ENCODE measurements at regions not wholly inside any gene's neighbourhood (a gene's known extent, or its start where the extent isn't known, plus 50 kb on each side); places are given as distances from the start of the nearest gene placed in this dataset.

DNA sequence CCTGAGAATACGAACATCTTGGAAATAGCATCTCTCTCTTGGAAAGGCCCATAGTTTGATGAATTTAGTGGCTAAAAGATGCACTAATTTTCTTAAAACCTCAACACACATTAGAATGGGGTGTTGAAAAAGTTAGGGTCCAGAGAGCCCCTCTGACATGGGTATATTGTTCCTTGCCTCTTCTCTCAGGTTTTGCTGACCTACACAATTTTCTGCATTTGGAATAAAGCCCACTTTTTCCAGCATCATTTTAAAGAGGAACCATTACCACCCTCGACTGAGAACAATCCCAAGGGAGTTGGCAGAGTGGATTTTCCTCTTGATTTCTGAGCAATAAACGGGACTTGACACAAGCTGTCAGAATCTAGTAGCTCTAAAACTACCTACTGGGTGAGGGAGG, 156.1 kb downstream of the PMP22 start:
- H3K4me1 ChIP-seq (ENCODE audit: insufficient read depth, low read length) = peaks cover 17% of the 10 kb centered on the region
- no peak overlapping the region for H3K4me3 ChIP-seq (ENCODE audit: low read depth in 1 of 2, low read length in 2 of 2)
- H3K27ac ChIP-seq (ENCODE audit: low read depth, low read length) = no peak overlapping the region
- H3K9me3 ChIP-seq (ENCODE audit: low read length) = no peaks in the 10 kb centered on the region
- no peak overlapping the region for H3K9ac ChIP-seq (ENCODE audit: low read length)
- H3K36me3 ChIP-seq (ENCODE audit: insufficient read depth, low read length) = no peaks in the 10 kb centered on the region
- H3K27me3 ChIP-seq (ENCODE audit: control insufficient read depth in 1 of 2, insufficient read depth in 2 of 2, low read length in 2 of 2) = peaks cover 10 to 14% of the 10 kb centered on the region in 2 donors

DNA sequence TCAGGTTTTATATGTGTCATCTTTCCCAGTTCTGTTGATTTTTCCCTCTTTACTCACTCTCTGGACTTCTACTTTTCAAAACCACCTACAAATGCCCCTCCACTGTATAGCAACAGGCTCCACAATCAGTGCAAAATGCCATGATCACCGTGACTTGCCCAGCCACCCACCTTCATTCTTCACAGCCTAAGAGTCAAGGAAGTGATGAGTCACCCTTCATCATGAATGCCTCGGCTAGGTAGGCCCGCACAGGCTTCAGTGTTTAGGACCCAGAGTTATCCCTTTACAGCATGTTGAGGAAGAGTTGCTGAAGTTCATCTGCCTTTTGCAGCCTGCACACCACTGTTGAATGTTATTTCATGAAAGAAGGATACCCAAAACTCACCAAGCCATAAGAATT, 158.6 kb downstream of the PMP22 start:
- H3K4me1 ChIP-seq (ENCODE audit: insufficient read depth, low read length) = no peaks in the 10 kb centered on the region
- no peaks in the 10 kb centered on the region for H3K9me3 ChIP-seq (ENCODE audit: low read length)
- no peak overlapping the region for H3K27ac ChIP-seq (ENCODE audit: low read depth, low read length)
- H3K9ac ChIP-seq (ENCODE audit: low read length) = no peak overlapping the region
- H3K27me3 ChIP-seq (ENCODE audit: control insufficient read depth in 1 of 2, insufficient read depth in 2 of 2, low read length in 2 of 2) = peaks cover 10 to 17% of the 10 kb centered on the region in 2 donors
- no peak overlapping the region for H3K4me3 ChIP-seq (ENCODE audit: low read depth in 1 of 2, low read length in 2 of 2)
- no peaks in the 10 kb centered on the region for H3K36me3 ChIP-seq (ENCODE audit: insufficient read depth, low read length)

DNA sequence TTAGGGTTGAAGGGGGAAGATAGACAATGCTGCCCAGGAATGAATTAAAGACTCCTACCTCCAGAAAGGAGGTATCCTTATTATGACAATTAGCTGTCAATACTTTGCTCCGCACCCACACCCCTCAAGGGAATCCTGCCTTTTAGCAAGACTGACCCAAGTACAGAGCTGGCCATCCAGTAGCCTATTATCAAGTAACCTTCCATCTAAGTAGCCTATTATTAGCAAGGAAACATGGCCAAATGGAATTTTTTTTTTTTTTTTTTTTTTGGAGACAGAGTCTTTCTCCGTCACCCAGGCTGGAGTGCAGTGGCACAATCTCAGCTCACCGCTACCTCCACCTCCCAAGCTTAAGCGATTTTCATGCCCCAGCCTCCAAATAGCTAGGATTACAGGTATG, 161.3 kb downstream of the PMP22 start:
- no peaks in the 10 kb centered on the region for H3K36me3 ChIP-seq (ENCODE audit: insufficient read depth, low read length)
- H3K27me3 ChIP-seq (ENCODE audit: control insufficient read depth in 1 of 2, insufficient read depth in 2 of 2, low read length in 2 of 2) = peaks cover 0 to 12% of the 10 kb centered on the region in 2 donors
- no peak overlapping the region for H3K9ac ChIP-seq (ENCODE audit: low read length)
- H3K27ac ChIP-seq (ENCODE audit: low read depth, low read length) = no peak overlapping the region
- no peaks in the 10 kb centered on the region for H3K4me1 ChIP-seq (ENCODE audit: insufficient read depth, low read length)
- no peak overlapping the region for H3K4me3 ChIP-seq (ENCODE audit: low read depth in 1 of 2, low read length in 2 of 2)
- no peaks in the 10 kb centered on the region for H3K9me3 ChIP-seq (ENCODE audit: low read length)

GRCh38 chr17:15101175-15101574, 164.0 kb downstream of the PMP22 start:
- peaks cover 0 to 12% of the 10 kb centered on the region in 2 donors for H3K27me3 ChIP-seq (ENCODE audit: control insufficient read depth in 1 of 2, insufficient read depth in 2 of 2, low read length in 2 of 2)
- no peak overlapping the region for H3K9ac ChIP-seq (ENCODE audit: low read length)
- no peak overlapping the region for H3K27ac ChIP-seq (ENCODE audit: low read depth, low read length)
- H3K4me1 ChIP-seq (ENCODE audit: insufficient read depth, low read length) = no peaks in the 10 kb centered on the region
- H3K4me3 ChIP-seq (ENCODE audit: low read depth in 1 of 2, low read length in 2 of 2) = no peak overlapping the region
- H3K9me3 ChIP-seq (ENCODE audit: low read length) = no peaks in the 10 kb centered on the region
- H3K36me3 ChIP-seq (ENCODE audit: insufficient read depth, low read length) = no peaks in the 10 kb centered on the region

- Histone ChIP-seq H3K9me3 (ENCODE audit: low read length) (no peaks in the 10 kb centered on the region), H3K9ac (ENCODE audit: low read length) (no peak overlapping the region), H3K27ac (ENCODE audit: low read depth, low read length) (no peak overlapping the region), H3K4me1 (ENCODE audit: insufficient read depth, low read length) (no peaks in the 10 kb centered on the region), H3K4me3 (ENCODE audit: low read depth in 1 of 2, low read length in 2 of 2) (no peak overlapping the region), H3K27me3 (ENCODE audit: control insufficient read depth in 1 of 2, insufficient read depth in 2 of 2, low read length in 2 of 2) (no peaks in the 10 kb centered on the region), H3K36me3 (ENCODE audit: insufficient read depth, low read length) (no peaks in the 10 kb centered on the region)
Observed at GRCh38 chr17:15096511-15096910, 168.6 kb downstream of the PMP22 start.

- H3K4me3 ChIP-seq (ENCODE audit: low read depth in 1 of 2, low read length in 2 of 2) = no peak overlapping the region
- no peaks in the 10 kb centered on the region for H3K4me1 ChIP-seq (ENCODE audit: insufficient read depth, low read length)
- H3K9ac ChIP-seq (ENCODE audit: low read length) = no peak overlapping the region
- H3K27ac ChIP-seq (ENCODE audit: low read depth, low read length) = no peak overlapping the region
- no peaks in the 10 kb centered on the region for H3K36me3 ChIP-seq (ENCODE audit: insufficient read depth, low read length)
- no peaks in the 10 kb centered on the region for H3K27me3 ChIP-seq (ENCODE audit: control insufficient read depth in 1 of 2, insufficient read depth in 2 of 2, low read length in 2 of 2)
- no peaks in the 10 kb centered on the region for H3K9me3 ChIP-seq (ENCODE audit: low read length)
Observed at GRCh38 chr17:15095935-15096334, 169.2 kb downstream of the PMP22 start.

- Histone ChIP-seq H3K27me3 (ENCODE audit: control insufficient read depth in 1 of 2, insufficient read depth in 2 of 2, low read length in 2 of 2) (no peaks in the 10 kb centered on the region), H3K4me3 (ENCODE audit: low read depth in 1 of 2, low read length in 2 of 2) (no peak overlapping the region), H3K9ac (ENCODE audit: low read length) (no peak overlapping the region), H3K9me3 (ENCODE audit: low read length) (no peaks in the 10 kb centered on the region), H3K36me3 (ENCODE audit: insufficient read depth, low read length) (no peaks in the 10 kb centered on the region), H3K4me1 (ENCODE audit: insufficient read depth, low read length) (no peaks in the 10 kb centered on the region), H3K27ac (ENCODE audit: low read depth, low read length) (no peak overlapping the region)
Observed at GRCh38 chr17:15092762-15093161, 172.4 kb downstream of the PMP22 start.

DNA sequence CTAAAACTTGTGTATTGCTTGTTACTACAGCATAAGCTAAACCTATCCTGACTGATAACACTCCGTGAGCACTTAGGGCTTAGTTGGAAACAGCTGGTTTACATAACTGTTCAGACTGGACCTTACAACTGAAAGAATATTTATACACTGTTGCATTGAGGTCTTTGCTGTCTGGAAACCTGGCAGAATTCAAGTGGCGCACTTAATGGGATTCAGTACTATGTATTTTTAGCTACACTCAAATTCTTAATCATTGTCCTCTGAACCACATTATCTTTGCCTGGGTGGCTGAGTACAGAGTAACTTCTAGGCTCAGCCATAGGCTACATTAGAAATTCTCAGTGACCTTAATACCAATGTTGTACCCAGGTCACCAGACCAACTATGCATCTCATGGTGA, 172.9 kb downstream of the PMP22 start:
- no peaks in the 10 kb centered on the region for H3K4me1 ChIP-seq (ENCODE audit: insufficient read depth, low read length)
- H3K9ac ChIP-seq (ENCODE audit: low read length) = no peak overlapping the region
- no peak overlapping the region for H3K27ac ChIP-seq (ENCODE audit: low read depth, low read length)
- H3K4me3 ChIP-seq (ENCODE audit: low read depth in 1 of 2, low read length in 2 of 2) = no peak overlapping the region
- H3K9me3 ChIP-seq (ENCODE audit: low read length) = no peaks in the 10 kb centered on the region
- H3K27me3 ChIP-seq (ENCODE audit: control insufficient read depth in 1 of 2, insufficient read depth in 2 of 2, low read length in 2 of 2) = no peaks in the 10 kb centered on the region
- H3K36me3 ChIP-seq (ENCODE audit: insufficient read depth, low read length) = no peaks in the 10 kb centered on the region

GRCh38 chr17:15091825-15092224, 173.3 kb downstream of the PMP22 start:
- Histone ChIP-seq H3K27ac (ENCODE audit: low read depth, low read length) (no peak overlapping the region), H3K9ac (ENCODE audit: low read length) (no peak overlapping the region), H3K9me3 (ENCODE audit: low read length) (no peaks in the 10 kb centered on the region), H3K36me3 (ENCODE audit: insufficient read depth, low read length) (no peaks in the 10 kb centered on the region), H3K4me1 (ENCODE audit: insufficient read depth, low read length) (no peaks in the 10 kb centered on the region), H3K4me3 (ENCODE audit: low read depth in 1 of 2, low read length in 2 of 2) (no peak overlapping the region), H3K27me3 (ENCODE audit: control insufficient read depth in 1 of 2, insufficient read depth in 2 of 2, low read length in 2 of 2) (no peaks in the 10 kb centered on the region)

DNA sequence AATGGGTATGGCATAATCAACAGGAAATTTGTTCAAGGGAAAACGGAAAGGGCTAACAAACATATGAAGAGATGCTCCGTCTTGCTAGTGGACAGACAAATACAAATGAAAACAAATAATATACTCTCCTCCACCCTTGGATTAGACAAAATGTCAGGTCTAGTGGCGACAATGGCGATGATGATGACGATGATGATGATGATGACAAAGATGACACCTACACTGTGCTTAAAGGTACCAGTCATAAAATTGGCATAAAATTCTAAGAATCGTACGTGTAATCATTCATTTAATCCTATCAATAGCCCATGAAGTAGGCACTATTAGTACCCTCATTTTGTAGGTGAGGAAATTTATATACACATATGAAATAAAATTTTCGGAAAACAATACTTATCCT, 174.6 kb downstream of the PMP22 start:
- no peaks in the 10 kb centered on the region for H3K4me1 ChIP-seq (ENCODE audit: insufficient read depth, low read length)
- H3K9ac ChIP-seq (ENCODE audit: low read length) = no peak overlapping the region
- H3K9me3 ChIP-seq (ENCODE audit: low read length) = no peaks in the 10 kb centered on the region
- H3K27me3 ChIP-seq (ENCODE audit: control insufficient read depth in 1 of 2, insufficient read depth in 2 of 2, low read length in 2 of 2) = no peaks in the 10 kb centered on the region
- no peaks in the 10 kb centered on the region for H3K36me3 ChIP-seq (ENCODE audit: insufficient read depth, low read length)
- H3K27ac ChIP-seq (ENCODE audit: low read depth, low read length) = no peak overlapping the region
- H3K4me3 ChIP-seq (ENCODE audit: low read depth in 1 of 2, low read length in 2 of 2) = no peak overlapping the region

DNA sequence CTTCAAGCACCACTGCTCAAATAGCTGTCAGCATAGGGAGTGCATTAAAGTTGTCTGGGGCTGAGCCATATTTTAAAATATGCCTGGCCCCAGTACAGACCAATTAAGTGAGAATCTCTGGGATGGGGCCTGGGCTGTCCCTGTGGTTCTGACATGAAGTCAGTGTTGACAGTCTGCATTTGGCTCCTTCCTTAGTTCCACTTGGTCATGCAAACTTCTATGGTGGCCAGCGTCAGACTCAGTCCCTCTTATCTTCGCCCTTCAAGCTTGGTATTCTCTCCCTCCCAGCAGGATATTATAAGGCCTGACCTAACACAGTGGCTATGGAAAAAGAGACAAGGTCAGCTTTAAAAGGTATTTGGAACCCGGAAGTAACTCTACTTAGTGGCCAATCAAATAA, 177.2 kb downstream of the PMP22 start:
- H3K4me1 ChIP-seq (ENCODE audit: insufficient read depth, low read length) = no peaks in the 10 kb centered on the region
- H3K9ac ChIP-seq (ENCODE audit: low read length) = no peak overlapping the region
- no peaks in the 10 kb centered on the region for H3K27me3 ChIP-seq (ENCODE audit: control insufficient read depth in 1 of 2, insufficient read depth in 2 of 2, low read length in 2 of 2)
- H3K9me3 ChIP-seq (ENCODE audit: low read length) = no peaks in the 10 kb centered on the region
- H3K36me3 ChIP-seq (ENCODE audit: insufficient read depth, low read length) = no peaks in the 10 kb centered on the region
- no peak overlapping the region for H3K4me3 ChIP-seq (ENCODE audit: low read depth in 1 of 2, low read length in 2 of 2)
- H3K27ac ChIP-seq (ENCODE audit: low read depth, low read length) = no peak overlapping the region

DNA sequence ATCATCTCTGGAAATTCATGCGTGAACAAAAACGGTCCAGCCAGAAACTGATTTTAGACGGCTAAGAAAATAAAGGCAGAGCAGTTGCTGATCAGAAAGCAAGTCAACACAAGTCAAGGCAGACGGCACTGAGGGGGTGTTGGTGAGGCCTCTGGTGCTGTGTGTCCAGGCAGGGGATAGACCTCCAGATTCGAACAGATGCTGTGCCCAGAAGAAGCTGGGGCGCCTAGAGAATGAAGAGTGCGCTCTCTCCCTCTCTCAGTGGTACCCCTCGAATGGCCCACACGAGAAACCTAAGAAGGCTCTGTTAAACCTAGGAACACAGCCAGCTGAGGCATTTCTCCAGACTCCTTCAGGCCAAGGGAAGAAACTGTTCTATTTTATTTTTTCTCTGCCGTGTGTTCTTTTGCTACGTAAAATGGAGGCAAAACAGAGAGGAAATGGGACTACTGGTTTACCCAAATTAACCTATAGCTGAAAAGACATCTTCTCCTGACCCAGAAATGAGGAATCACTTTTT, 178.3 kb downstream of the PMP22 start:
- Histone ChIP-seq H3K36me3 (ENCODE audit: insufficient read depth, low read length) (no peaks in the 10 kb centered on the region), H3K4me3 (ENCODE audit: low read depth in 1 of 2, low read length in 2 of 2) (no peak overlapping the region), H3K27me3 (ENCODE audit: control insufficient read depth in 1 of 2, insufficient read depth in 2 of 2, low read length in 2 of 2) (no peaks in the 10 kb centered on the region), H3K4me1 (ENCODE audit: insufficient read depth, low read length) (no peaks in the 10 kb centered on the region), H3K9me3 (ENCODE audit: low read length) (no peaks in the 10 kb centered on the region), H3K9ac (ENCODE audit: low read length) (no peak overlapping the region), H3K27ac (ENCODE audit: low read depth, low read length) (no peak overlapping the region)
